ENCODE measurements at regions not wholly inside any gene's neighbourhood (a gene's known extent, or its start where the extent isn't known, plus 50 kb on each side); places are given as distances from the start of the nearest gene placed in this dataset.
"Not testable (repeated sequence)": the region's sequence is repeated elsewhere in the genome, so short reads cannot be mapped to it uniquely, and the experiment has no call there.

DNA sequence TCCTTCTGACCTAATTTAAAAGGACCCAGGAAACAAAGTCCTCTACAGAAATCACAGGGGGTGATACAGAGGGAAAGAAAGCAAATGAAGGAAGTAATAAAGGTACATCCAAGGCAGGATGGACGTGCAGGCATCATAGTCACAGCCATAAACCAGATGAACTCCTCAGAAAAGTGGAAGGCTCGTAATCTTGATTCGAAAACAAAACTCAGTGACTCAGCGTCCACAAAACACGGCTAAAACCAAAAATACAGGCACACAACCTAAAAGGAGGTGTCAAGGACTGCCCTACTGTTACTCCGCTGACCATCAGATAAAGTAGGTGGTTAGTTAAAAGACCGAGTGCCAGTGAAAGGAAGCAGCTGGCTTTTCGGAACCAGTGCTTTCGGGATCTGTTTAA, 81.5 kb downstream of the TRIM69 start:
- TF ChIP-seq, protein P1, sequence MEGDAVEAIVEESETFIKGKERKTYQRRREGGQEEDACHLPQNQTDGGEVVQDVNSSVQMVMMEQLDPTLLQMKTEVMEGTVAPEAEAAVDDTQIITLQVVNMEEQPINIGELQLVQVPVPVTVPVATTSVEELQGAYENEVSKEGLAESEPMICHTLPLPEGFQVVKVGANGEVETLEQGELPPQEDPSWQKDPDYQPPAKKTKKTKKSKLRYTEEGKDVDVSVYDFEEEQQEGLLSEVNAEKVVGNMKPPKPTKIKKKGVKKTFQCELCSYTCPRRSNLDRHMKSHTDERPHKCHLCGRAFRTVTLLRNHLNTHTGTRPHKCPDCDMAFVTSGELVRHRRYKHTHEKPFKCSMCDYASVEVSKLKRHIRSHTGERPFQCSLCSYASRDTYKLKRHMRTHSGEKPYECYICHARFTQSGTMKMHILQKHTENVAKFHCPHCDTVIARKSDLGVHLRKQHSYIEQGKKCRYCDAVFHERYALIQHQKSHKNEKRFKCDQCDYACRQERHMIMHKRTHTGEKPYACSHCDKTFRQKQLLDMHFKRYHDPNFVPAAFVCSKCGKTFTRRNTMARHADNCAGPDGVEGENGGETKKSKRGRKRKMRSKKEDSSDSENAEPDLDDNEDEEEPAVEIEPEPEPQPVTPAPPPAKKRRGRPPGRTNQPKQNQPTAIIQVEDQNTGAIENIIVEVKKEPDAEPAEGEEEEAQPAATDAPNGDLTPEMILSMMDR (conservative IDR thresholded peaks at IDR 0.05), result not testable (repeated sequence)
- not testable (repeated sequence) for TF ChIP-seq EZH2 (IDR thresholded peaks at IDR 0.05; ENCODE audit: low read depth)

Data from PC-9 (cell line).